Cardiac fibroblast (primary cell): ENCODE measurements at regions not wholly inside any gene's neighbourhood (a gene's known extent, or its start where the extent isn't known, plus 50 kb on each side); places are given as distances from the start of the nearest gene placed in this dataset.

Experiments
- DNase-seq, 2 donors: peaks; one replicate each; pipeline versions ENCODE4 v3.0.0 to v3.0.0-alpha.2; 2010; ENCODE audit warnings: low read depth in 2 of 2
- H3K4me3 ChIP-seq, 2 donors: replicated peaks in 1 of 2; 1 replicate in 1 of 2; 2 replicates in 1 of 2; pipeline ENCODE4 v1.5.1; 2011; ENCODE audit warnings: low read depth in 2 of 2, low read length in 2 of 2, mild to moderate bottlenecking in 2 of 2, moderate library complexity in 1 of 2
- TF ChIP-seq, protein P1 (sequence below): IDR thresholded peaks from one replicate; pipeline ENCODE4 v1.5.1; 2011; ENCODE audit warnings: low read depth, mild to moderate bottlenecking, low read length, inconsistent platforms

DNA sequence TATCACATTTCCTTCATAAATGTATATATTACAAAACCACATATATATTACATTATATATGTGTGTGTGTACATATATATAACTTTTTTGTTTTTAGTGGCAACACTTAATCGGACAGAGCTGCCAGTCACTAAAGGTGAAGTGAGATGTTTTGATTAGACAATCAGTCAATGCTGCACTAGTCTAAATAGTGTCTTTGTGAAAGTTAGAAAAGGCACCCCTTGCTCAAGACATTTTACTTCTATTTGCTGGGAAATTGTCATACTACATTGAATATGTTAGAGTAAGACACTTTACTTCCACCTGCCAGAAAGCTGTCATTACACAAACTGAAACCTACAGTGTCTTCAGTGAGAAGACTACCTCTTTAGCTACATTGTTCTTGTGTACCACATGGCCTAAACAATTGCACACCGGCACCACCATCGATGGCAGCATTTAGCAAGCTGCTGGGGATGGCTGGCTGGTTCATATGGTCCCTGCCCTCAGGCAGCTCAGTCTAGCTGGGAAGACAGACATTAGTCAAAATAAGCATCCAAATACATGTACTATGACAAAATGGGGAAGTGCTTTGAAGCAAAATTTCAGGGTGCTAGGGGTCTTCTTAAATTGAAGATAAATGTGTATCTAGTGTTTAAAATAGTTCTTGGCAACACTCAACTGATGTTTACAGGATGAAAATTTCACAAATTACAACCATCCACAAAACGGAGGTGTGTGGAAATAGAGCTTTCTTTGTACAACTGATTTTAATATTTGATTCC lies 148.1 kb upstream of the GATB start:
- no peak for DNase-seq
- TF ChIP-seq, protein P1, sequence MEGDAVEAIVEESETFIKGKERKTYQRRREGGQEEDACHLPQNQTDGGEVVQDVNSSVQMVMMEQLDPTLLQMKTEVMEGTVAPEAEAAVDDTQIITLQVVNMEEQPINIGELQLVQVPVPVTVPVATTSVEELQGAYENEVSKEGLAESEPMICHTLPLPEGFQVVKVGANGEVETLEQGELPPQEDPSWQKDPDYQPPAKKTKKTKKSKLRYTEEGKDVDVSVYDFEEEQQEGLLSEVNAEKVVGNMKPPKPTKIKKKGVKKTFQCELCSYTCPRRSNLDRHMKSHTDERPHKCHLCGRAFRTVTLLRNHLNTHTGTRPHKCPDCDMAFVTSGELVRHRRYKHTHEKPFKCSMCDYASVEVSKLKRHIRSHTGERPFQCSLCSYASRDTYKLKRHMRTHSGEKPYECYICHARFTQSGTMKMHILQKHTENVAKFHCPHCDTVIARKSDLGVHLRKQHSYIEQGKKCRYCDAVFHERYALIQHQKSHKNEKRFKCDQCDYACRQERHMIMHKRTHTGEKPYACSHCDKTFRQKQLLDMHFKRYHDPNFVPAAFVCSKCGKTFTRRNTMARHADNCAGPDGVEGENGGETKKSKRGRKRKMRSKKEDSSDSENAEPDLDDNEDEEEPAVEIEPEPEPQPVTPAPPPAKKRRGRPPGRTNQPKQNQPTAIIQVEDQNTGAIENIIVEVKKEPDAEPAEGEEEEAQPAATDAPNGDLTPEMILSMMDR: no peak
- no peak overlapping the region for H3K4me3 ChIP-seq

DNA sequence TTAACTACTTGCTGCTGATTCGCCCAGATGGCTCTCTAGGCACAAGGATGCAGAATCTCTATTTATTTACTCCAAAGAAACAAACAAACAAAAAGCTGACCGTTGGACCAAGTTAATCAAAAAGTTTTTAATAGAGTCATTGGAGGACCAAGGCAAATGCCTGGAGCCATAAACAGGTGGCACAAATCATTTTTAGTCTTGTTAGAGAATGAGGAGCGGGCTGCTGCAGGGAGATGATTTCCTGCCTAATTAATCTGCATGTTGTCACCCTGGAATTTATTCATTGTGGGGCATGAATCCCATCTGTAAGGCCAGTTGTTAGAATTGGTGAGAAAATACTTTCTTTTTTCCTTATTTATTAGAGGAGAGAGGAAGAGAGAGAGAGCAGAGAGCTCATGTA lies 147.4 kb upstream of the GATB start:
- no peak for DNase-seq
- no peak overlapping the region for H3K4me3 ChIP-seq
- TF ChIP-seq, protein P1: no peak

DNA sequence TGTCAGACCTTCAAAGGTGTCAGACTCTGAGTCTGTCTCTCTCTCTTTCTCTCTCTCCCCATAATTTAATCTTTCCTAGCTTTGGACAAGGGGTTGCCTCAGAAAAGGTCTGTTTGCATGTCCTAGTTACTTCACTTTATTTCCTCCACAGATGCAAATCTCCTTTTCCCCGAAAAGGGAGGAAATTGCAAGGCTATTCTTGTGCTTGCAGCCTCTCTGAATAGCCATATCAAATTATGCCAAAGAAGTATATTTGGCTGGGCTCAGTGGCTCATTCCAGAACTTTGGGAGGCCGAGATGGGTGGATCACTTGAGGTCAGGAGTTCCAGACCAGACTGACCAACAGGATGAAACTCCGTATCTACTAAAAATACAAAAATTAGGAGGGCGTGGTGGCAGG lies 145.6 kb upstream of the GATB start:
- DNase-seq: no peak
- TF ChIP-seq, protein P1: no peak

DNA sequence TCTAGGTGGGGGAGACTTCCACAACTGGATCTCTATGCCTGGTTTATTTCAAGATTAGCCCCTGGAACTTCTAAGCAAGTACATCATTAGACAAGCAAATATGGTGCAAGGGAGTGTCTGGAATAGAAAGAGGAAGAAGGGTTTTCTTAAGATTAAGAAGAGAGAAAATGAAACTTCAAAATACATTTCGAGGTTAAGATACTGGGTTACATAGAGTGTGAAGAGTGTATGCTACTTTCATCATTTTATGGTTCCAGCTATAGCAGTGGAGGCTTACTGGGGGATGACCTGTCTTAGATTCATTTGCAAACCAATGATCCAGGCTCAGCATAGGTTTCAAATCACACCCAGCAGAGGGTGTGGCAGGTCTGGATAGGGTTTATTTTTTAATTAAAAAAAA lies 144.4 kb upstream of the GATB start:
- TF ChIP-seq, protein P1: no peak
- H3K4me3 ChIP-seq: no peak overlapping the region
- DNase-seq: no peak

More for the DNA sequence above, 145.6 kb upstream of the GATB start:
- H3K4me3 ChIP-seq: no peak overlapping the region

DNA sequence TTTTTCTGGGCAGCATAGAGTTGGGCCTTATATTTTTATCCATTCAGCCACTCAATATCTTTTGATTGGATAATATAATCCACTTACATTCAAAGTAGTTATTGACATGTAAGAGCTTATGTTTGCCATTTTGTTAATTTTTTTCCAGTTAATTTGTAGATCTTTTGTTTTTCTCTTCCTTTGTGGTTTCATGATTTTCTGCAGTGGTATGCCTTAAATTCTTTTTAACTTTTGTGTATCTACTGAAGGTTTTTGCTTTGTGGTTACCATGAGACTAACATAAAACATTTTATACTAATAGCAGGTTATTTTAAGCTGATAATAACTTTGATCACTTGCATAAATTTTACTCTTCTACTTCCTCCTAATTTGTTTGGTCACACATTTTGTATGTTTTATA lies 140.8 kb upstream of the GATB start:
- TF ChIP-seq, protein P1: no peak
- DNase-seq: peak in 1 of 2 donors; percentile 6

DNA sequence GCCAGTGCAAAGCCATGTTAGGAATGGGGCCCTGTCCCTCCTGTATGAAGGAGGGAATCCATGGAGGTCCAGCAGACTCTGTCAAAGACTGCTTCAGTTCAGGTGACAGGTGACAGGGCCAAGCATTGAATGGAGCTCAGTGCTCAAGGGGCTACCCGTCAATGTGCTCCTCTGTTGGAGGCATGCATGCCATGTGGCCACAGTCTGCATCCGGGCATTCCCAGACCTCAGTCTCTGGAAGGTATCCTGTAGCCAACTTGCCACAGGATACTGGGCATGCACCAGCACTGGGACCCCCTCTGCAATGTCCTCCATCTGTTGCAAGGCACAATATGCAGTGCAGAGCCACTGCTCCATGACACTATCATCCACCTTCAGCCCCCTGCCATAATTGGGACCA lies 136.1 kb upstream of the GATB start:
- DNase-seq: no peak
- TF ChIP-seq, protein P1: no peak
- no peak overlapping the region for H3K4me3 ChIP-seq

More for the DNA sequence above, 140.8 kb upstream of the GATB start:
- no peak overlapping the region for H3K4me3 ChIP-seq

DNA sequence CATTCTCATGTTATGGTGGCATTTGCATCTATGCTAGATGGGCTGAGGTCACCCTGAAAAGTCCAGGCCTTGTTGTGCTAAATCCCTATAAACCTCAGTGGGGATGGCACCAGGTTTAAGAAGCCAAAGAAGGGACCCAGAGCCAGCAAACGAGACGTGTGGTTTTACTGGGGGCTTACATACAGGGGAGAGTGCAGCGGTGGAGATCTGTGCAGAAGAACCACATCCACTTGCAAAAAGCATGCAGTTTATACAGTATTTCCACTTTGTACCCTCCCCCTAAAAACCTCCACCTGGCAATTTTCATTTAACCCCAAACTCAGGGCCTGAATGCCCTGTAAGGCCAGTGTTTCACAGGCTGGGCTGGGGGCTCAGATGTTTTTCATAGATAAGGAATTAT lies 134.9 kb upstream of the GATB start:
- H3K4me3 ChIP-seq: no peak overlapping the region
- no peak for DNase-seq
- TF ChIP-seq, protein P1: no peak
